ENCODE measurements at regions not wholly inside any gene's neighbourhood (a gene's known extent, or its start where the extent isn't known, plus 50 kb on each side); places are given as distances from the start of the nearest gene placed in this dataset.
A peak's percentile ranks its signal among the peaks of the same experiment; 100 is the strongest.

DNA sequence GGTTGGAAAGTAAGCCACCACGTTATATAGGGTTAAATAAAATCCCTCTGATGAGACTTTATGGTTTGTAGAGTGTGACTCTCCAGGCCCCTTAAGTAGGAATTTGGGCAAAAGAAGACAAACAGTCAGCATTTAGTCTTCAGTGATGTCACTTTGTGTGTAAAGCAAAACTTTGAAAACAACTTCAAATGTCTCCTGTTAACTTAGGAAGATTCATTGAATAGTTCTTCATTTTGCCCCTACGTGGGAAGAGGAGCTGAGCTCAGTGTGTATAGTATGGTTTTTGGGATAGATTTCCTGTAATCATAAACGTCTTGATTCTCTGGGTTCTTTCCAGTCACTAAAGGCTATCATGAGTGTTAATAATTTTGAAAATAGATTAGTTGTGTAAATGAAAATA, 101.3 kb downstream of the GADD45G start:
- no peak for DNase-seq (ENCODE audit: low spot score in 2 of 2)
- peaks cover 0 to 15% of the 10 kb centered on the region in 2 donors for H3K36me3 Mint-ChIP-seq
- peaks cover 0 to 5% of the 10 kb centered on the region in 2 donors for H3K9me3 Mint-ChIP-seq
- no peak overlapping the region for H3K27ac Mint-ChIP-seq
- ATAC-seq: no peak

DNA sequence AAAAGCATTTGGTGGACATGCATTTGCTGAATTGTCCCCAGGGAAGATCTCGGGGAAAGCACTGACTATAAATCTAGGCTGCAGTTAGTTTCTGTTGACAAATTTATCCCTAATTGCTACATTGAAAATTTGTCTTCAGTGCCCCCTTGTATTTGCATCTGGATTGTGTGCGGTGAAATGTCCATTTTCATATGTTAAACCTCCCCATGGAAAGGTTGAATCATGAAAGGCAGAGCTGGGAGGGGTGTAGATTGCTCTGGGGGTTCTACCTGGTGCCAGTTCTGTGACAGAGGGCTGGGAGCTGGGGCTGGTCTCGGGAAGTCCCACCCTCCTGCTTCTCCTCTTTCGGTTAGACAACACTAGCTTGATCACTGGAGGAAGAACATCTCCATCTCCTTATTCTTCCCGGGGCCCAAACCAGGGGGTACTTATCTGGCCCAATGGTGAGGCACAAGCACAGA, 101.9 kb downstream of the GADD45G start:
- H3K9me3 Mint-ChIP-seq: peaks cover 0 to 5% of the 10 kb centered on the region in 2 donors
- no peak for ATAC-seq
- no peak for DNase-seq (ENCODE audit: low spot score in 2 of 2)
- H3K36me3 Mint-ChIP-seq: peaks cover 0 to 15% of the 10 kb centered on the region in 2 donors
- no peak overlapping the region for H3K27ac Mint-ChIP-seq

- DNase-seq (ENCODE audit: low spot score in 2 of 2) (no peak), ATAC-seq (no peak)
- peak overlapping the region in 1 of 2 donors; percentile 23 for H3K27ac Mint-ChIP-seq
- peaks cover 0 to 6% of the 10 kb centered on the region in 2 donors for H3K36me3 Mint-ChIP-seq
- peaks cover 0 to 5% of the 10 kb centered on the region in 2 donors for H3K9me3 Mint-ChIP-seq
Observed at GRCh38 chr9:89710697-89711096, 105.9 kb downstream of the GADD45G start.

GRCh38 chr9:89711866-89712265, 107.1 kb downstream of the GADD45G start:
- H3K27ac Mint-ChIP-seq: no peak overlapping the region
- ATAC-seq: no peak
- peaks cover under 1 to 5% of the 10 kb centered on the region in 2 donors for H3K9me3 Mint-ChIP-seq
- peaks cover 0 to 6% of the 10 kb centered on the region in 2 donors for H3K36me3 Mint-ChIP-seq
- no peak for DNase-seq (ENCODE audit: low spot score in 2 of 2)

DNA sequence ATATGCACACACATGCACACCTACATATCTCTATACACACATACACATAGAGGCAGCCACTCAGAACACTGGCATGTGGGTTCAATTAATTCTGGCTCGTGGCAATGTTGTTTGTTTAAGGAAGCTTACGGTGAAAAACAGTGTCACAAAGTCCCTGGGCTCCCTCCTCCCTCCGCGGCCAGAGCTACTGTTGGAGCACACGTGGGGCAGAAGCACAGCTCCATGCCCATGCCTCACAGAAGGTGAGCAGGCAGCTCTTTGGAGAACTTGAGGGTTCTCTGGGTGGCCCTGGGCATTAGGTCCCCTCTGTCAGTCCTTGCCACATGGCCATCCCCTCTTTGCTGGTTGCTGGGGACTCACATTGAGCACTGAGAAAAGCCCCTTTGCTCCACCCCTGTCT, 107.5 kb downstream of the GADD45G start:
- ATAC-seq (no peak), DNase-seq (ENCODE audit: low spot score in 2 of 2) (no peak)
- Mint-ChIP-seq H3K9me3 (peaks cover 4 to 9% of the 10 kb centered on the region in 2 donors), H3K27ac (no peak overlapping the region), H3K36me3 (peaks cover 0 to 6% of the 10 kb centered on the region in 2 donors)

DNA sequence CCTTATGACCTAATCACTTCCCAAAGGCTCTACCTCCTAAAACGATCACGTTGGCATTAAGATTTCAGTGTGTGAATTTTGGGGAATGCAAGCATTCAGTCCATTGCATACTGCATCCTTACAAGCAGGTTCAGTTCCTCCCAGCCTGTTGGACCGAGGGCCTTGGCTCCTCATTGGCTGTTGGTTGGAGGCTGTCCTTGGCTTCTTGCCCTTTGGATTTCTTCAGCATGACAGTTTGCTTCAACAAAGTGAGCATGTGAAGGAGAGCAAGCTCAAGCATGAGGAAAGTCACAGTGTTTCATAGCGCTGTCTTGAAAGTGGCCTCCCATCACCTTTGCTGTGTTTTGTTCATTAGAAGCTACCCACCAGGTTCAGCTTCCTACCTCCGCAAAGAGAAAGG, 109.5 kb downstream of the GADD45G start:
- no peak for DNase-seq (ENCODE audit: low spot score in 2 of 2)
- no peak for ATAC-seq
- peaks cover 0 to 5% of the 10 kb centered on the region in 2 donors for H3K36me3 Mint-ChIP-seq
- peaks cover 9% of the 10 kb centered on the region in 2 donors for H3K9me3 Mint-ChIP-seq
- H3K27ac Mint-ChIP-seq: no peak overlapping the region

DNA sequence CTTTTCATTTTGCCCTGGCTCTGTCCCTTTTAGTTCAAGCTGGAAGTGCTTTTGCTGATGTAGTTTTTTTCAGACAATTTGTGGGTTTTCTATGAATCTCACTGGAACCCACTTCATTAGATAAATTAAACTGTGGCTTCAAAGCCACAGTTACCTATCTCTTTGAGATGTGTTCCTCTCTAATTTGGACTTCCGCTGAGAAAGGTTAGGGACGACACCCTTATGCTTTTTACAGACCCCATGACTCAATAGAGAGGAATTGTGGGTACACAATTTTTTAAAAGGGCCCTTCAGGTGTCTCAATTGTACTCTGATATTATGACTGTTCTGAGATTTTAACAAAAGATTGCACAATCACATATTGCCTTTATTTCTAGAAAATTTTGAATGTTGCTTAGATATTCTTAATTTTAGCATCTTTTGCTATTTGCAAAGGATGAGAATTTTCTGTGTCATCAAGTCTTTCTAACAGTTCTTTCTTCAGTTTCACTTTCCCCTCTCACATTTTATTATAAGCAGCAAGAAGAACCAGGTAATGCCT, 110.6 kb downstream of the GADD45G start:
- peaks cover 9% of the 10 kb centered on the region in 2 donors for H3K9me3 Mint-ChIP-seq
- no peak overlapping the region for H3K27ac Mint-ChIP-seq
- peaks cover 0 to 5% of the 10 kb centered on the region in 2 donors for H3K36me3 Mint-ChIP-seq
- peak in 1 of 2 donors; percentile 74 for ATAC-seq
- no peak for DNase-seq (ENCODE audit: low spot score in 2 of 2)

DNA sequence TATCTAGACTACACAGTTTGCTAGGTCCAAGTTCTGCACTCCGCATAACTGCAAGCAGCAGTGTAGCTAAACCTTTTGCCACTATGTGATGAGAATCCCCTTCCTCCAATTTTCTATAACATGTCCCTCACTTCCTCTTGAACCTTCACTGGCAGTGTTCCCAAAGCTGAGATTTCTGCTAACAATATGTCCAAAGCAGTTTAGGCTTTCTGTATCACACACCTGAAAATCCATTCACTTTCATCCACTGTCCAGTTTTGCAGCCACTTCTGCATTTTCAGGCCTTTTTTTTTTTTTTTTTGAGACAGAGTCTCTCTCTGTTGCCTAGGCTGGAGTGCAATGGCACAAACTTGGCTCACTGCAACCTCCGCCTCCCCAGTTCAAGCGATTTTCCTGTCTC, 111.1 kb downstream of the GADD45G start:
- DNase-seq (ENCODE audit: low spot score in 2 of 2) (no peak), ATAC-seq (no peak)
- peaks cover 0 to 5% of the 10 kb centered on the region in 2 donors for H3K36me3 Mint-ChIP-seq
- peaks cover 9% of the 10 kb centered on the region in 2 donors for H3K9me3 Mint-ChIP-seq
- H3K27ac Mint-ChIP-seq: no peak overlapping the region

GRCh38 chr9:89716559-89716958, 111.7 kb downstream of the GADD45G start:
- peaks cover 0 to 5% of the 10 kb centered on the region in 2 donors for H3K36me3 Mint-ChIP-seq
- H3K27ac Mint-ChIP-seq: no peak overlapping the region
- ATAC-seq (no peak), DNase-seq (ENCODE audit: low spot score in 2 of 2) (no peak)
- H3K9me3 Mint-ChIP-seq: peaks cover 9% of the 10 kb centered on the region in 2 donors

DNA sequence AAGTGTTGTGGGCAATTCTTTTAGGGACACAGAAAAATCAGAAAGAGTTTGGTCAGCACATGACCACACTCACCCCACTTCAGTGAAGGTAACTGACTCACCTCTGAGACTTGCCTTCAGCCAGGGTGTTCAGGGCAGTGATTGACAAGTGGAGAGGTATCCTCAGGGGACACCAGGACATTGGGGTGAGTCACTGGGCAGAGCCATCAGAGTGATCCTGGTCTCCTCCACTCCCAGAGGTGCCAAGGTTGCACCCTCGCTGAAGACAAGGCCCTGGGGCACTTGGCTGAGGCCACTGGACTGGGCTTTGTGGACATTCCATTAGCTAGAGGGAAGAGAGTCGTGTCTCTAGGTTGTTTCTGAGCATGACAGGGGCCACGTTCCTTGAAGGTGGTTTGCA, 113.4 kb downstream of the GADD45G start:
- Mint-ChIP-seq H3K9me3 (peaks cover 9% of the 10 kb centered on the region in 2 donors), H3K36me3 (peaks cover 0 to 5% of the 10 kb centered on the region in 2 donors), H3K27ac (no peak overlapping the region)
- ATAC-seq (peak in 1 of 2 donors; percentile 45), DNase-seq (ENCODE audit: low spot score in 2 of 2) (no peak)

DNA sequence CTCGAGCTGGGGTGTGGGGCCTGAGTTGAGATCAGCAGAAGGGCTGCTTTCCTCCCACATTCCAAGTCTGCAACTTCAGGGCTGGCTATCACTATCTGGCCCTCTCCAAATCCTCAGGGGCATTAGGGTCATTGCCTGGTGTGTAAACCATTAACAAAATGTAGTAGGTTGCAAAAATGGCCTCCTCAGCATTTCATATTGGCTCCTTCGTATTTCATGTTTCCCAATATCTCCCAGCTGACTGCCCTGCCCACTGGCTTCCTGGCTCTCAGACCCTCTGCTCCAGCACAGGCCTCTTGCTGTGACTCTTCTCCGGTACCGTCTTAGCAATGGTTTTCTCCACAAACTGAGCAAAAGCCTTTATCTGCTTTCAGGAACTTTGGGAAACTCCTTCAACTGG, 113.8 kb downstream of the GADD45G start:
- H3K9me3 Mint-ChIP-seq: peaks cover 9% of the 10 kb centered on the region in 2 donors
- ATAC-seq: no peak
- DNase-seq (ENCODE audit: low spot score in 2 of 2): no peak
- H3K27ac Mint-ChIP-seq: no peak overlapping the region
- peaks cover 0 to 5% of the 10 kb centered on the region in 2 donors for H3K36me3 Mint-ChIP-seq

- Mint-ChIP-seq H3K9me3 (peaks cover 9% of the 10 kb centered on the region in 2 donors), H3K36me3 (peaks cover 0 to 5% of the 10 kb centered on the region in 2 donors), H3K27ac (no peak overlapping the region)
- DNase-seq (ENCODE audit: low spot score in 2 of 2) (no peak), ATAC-seq (no peak)
Observed at GRCh38 chr9:89719202-89719601, 114.4 kb downstream of the GADD45G start.

DNA sequence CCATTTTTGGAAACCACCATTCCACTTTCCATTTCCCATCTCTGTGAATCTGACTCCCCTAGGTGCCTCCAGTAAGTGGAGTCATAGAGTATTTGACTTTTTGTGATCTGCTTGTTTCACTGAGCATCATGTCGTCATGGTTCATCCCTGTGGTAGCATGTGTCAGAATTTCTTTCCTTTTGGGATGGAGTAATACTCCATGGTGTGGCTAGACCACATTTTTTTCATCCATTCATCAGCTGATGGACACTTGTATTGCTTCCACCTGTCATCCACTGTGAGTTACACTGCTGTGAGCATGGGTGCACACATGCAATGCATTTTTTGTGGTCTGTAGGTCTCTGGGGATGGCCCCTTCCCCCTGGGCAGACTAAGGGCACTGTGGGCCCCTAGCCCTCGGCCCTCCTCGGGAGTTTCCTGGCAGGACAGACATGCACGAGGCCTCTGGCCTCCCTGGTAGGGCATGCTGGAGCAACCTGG, 115.9 kb downstream of the GADD45G start:
- peaks cover 9 to 14% of the 10 kb centered on the region in 2 donors for H3K9me3 Mint-ChIP-seq
- ATAC-seq: no peak
- H3K27ac Mint-ChIP-seq: no peak overlapping the region
- no peak for DNase-seq (ENCODE audit: low spot score in 2 of 2)
- peaks cover 0 to 5% of the 10 kb centered on the region in 2 donors for H3K36me3 Mint-ChIP-seq

GRCh38 chr9:89721176-89721700, 116.4 kb downstream of the GADD45G start:
- DNase-seq (ENCODE audit: low spot score in 2 of 2): no peak
- Mint-ChIP-seq H3K9me3 (peaks cover 9 to 14% of the 10 kb centered on the region in 2 donors), H3K27ac (no peak overlapping the region), H3K36me3 (peaks cover 0 to 5% of the 10 kb centered on the region in 2 donors)
- no peak for ATAC-seq

GRCh38 chr9:89721971-89722530, 117.2 kb downstream of the GADD45G start:
- H3K36me3 Mint-ChIP-seq: peaks cover 0 to 5% of the 10 kb centered on the region in 2 donors

DNA sequence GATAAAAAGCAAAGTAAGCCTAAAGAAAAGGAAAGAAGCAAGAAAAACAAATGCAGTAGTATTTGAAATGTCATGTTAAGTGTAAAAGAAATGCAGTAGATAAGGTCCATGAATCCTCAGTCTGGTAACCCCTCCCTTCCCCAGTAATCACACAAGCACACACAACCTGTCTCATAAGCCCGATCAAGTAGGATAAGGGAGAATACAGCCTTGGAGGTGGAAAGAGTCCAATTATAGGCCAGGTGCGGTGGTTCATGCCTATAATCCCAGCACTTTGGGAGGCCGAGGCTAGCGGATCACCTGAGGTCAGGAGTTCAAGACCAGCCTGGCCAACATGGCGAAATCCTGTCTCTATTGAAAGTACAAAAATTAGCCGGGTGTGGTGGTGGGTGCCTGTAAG, 117.9 kb downstream of the GADD45G start:
- Mint-ChIP-seq H3K27ac (no peak overlapping the region), H3K36me3 (peaks cover 0 to 5% of the 10 kb centered on the region in 2 donors), H3K9me3 (peaks cover 4 to 10% of the 10 kb centered on the region in 2 donors)
- DNase-seq (ENCODE audit: low spot score in 2 of 2) (no peak), ATAC-seq (no peak)

More at GRCh38 chr9:89721971-89722530, 117.2 kb downstream of the GADD45G start:
- no peak for ATAC-seq
- H3K27ac Mint-ChIP-seq: no peak overlapping the region
- DNase-seq (ENCODE audit: low spot score in 2 of 2): no peak
- peaks cover 6 to 12% of the 10 kb centered on the region in 2 donors for H3K9me3 Mint-ChIP-seq

DNA sequence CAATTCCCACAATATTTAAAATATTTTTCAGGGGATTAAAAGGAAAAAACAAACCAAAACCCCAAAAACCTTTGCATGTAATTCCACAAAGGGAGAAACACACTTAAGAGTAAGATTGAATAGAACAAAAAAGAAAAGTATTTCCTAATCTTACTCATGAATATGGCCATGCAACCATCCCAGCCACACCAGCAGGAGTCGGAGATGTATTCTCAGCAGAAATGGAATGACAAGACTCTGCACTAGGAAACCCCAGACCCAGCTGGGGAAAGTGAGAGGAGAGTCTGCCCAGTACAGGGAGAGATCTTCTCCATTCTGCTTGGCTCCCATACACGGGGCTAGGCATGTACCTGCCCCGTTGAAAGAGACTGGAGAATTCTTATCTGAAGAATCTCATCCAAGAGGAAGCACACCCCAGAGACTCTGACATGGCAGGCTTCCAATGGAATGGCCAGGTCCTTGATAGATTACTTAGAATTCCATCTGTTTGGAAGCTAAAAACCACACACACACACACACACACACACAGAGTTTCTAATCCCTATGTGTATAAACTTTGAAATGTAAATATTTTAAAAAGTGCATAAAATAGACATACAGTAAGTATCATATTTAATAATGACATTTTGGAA, 118.8 kb downstream of the GADD45G start:
- Mint-ChIP-seq H3K9me3 (peaks cover 4 to 10% of the 10 kb centered on the region in 2 donors), H3K27ac (no peak overlapping the region), H3K36me3 (peaks cover 0 to 5% of the 10 kb centered on the region in 2 donors)
- ATAC-seq (no peak), DNase-seq (ENCODE audit: low spot score in 2 of 2) (no peak)

All from activated naive CD4-positive, alpha-beta T cell treated with anti-CD3 and anti-CD28 coated beads, Interleukin-2, amount 50 U/mL, for 72 hours (primary cell).